ENCODE measurements at regions not wholly inside any gene's neighbourhood (a gene's known extent, or its start where the extent isn't known, plus 50 kb on each side); places are given as distances from the start of the nearest gene placed in this dataset.

DNA sequence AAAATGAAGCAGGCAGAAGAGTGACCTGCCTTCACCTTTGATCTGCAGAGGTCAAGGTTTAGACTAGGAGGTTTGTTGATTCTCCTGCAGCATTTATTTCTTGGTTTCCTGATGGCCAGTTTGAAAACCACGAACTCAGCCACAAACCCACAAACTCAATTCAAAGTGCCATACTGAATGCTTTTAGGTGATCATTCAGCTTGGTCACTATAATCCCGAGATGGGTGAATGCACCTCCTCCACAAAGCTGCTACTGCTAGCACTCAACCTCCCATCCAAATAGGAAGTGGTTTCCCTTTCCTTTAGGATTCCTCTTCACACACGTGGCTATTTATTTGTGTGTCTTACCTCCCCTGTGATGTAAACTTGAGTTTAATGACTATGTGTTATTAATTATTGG lies 225.2 kb downstream of the MID1 start:
- DNase-seq (ENCODE audit: low spot score), result no peak
- in situ Hi-C loops (cut with MboI; ENCODE audit: low pct_unique_long_range_greater_than_20kb, low sequenced_read_pairs, unreplicated experiment), result no loop called here
- TF ChIP-seq, protein P1, sequence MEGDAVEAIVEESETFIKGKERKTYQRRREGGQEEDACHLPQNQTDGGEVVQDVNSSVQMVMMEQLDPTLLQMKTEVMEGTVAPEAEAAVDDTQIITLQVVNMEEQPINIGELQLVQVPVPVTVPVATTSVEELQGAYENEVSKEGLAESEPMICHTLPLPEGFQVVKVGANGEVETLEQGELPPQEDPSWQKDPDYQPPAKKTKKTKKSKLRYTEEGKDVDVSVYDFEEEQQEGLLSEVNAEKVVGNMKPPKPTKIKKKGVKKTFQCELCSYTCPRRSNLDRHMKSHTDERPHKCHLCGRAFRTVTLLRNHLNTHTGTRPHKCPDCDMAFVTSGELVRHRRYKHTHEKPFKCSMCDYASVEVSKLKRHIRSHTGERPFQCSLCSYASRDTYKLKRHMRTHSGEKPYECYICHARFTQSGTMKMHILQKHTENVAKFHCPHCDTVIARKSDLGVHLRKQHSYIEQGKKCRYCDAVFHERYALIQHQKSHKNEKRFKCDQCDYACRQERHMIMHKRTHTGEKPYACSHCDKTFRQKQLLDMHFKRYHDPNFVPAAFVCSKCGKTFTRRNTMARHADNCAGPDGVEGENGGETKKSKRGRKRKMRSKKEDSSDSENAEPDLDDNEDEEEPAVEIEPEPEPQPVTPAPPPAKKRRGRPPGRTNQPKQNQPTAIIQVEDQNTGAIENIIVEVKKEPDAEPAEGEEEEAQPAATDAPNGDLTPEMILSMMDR (IDR thresholded peaks at IDR 0.05; ENCODE audit: extremely low read depth, insufficient read depth, missing control alignments), result no peak
